HG03108 (cell line): ENCODE measurements at regions not wholly inside any gene's neighbourhood (a gene's known extent, or its start where the extent isn't known, plus 50 kb on each side); places are given as distances from the start of the nearest gene placed in this dataset.

ENCODE experiments used
- ATAC-seq: cut with Tn5 transposase; IDR thresholded peaks from one replicate; pipeline ENCODE4 v1.9.1; 2021; ENCODE audit warnings: moderate library complexity; ENCODE audit not compliant: unreplicated experiment

DNA sequence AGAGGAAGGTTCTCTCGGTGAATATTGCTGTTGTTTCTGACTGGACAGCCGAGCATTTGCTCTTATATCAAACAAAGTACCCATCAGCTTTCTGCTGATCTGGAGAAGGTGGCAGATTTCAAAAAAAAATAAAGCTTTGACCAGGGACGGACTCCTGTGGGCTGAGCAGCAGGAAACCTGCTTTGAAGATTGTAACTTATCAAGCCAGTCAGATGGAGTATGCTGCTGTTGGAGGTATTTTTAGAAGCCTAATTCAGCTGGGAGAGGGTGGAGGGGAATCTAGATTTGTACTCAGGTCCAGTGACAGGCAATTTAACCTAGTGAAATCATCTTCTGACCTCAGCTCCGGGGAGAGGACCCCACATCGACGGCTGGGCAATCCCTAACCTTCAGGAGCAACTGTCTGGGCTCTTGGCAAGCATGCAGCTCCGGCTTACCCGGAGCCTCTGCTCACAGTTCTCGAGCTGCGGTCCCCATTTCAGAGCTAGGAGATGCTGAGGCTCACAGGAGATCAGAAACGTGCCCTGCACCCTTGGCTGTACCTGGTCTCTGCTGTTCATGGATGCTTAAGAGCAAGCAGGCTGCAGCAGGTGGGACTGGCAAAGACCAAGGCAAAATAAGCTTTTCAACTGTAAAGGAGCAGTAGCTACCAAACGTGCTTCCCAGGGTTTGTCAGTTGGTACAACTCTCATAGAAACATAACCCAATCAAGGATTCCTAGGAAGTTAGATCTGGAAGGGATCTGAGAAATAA lies 89.3 kb upstream of the ST8SIA2 start:
- no peak for ATAC-seq

DNA sequence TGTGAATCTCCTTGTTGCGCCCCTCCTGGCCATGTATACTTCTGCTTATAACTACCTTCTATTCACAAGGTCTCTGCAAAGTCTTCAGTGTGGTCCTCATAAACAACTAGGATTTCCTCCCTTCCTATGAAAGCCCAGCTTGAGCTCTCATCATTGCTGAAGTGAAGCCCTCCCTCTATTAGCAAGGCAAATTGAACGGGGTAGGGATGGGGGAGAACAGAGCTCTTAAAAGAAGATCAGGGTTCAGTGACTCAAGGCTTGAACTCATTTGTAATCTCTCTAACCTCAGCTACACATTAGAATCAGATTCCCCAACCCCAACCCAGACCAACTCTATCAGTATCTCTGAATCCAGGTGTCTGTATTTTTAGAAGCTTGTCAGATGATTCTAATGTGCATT lies 88.3 kb upstream of the ST8SIA2 start:
- ATAC-seq, result no peak

DNA sequence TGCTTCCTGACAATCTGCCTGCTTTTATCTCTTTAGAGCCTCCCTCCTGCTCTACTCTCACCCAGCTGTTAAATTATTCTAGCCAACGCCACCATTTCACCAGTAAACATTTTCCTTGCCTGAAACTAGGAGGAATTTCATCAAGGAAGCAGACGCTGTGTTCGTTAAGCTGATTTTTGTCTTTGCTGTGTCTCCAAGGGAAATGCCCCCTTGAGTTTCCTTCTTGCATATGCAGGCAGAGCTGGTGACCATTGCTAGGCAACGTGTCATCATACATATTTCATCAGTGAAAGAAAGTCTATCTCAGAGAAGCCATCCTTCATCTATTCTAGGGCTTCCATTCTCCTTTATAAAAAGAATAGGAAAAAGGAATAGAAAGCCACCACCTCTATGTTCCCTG lies 87.0 kb upstream of the ST8SIA2 start:
- no peak for ATAC-seq

DNA sequence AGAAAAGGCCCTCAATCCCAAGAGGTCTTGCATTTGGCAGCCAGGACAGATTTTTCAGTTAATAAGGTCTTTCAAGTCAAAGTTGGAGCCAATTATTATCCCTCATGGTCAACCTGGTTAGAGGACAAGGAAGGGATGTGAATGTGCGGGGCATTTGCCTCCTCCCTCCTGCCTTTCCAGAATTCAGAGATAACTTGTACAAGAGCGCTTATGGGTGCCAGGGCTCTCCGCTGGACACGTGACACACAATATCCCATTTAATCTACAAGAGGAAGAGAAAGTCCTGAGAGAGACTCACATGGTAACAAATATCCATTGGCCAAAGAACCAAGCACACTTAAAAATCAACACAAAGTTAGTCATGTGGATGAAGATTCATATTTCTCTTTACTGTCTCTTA lies 78.5 kb upstream of the ST8SIA2 start:
- ATAC-seq, result no peak

DNA sequence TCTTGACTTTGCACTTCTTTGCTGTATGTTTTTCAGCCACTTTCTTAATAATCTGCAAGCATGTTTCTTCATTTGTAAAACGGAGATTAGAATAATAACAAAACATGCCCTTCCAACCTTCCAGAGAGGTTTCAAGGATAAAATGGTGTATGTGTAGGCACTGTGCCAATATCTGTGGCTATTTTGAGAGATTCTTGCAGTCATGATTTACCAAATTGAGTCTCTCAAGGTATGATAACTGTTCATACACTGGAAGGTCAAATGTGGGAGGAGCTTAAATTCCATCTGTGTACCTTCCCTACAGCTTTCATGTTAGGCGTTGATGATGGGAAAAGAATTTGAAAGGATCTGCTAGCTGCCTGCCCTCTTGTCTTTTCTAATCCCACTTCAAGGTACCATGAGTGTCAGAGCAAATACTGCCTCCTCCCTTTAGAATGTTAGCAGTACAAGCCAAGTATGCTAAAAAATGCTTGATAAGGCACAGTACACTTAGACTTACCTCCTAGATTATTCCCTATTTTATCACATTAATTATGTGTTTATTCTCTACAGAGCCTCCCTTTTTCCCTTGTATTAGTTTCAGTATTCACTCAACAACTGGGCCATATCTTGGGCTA lies 78.0 kb upstream of the ST8SIA2 start:
- no peak for ATAC-seq

DNA sequence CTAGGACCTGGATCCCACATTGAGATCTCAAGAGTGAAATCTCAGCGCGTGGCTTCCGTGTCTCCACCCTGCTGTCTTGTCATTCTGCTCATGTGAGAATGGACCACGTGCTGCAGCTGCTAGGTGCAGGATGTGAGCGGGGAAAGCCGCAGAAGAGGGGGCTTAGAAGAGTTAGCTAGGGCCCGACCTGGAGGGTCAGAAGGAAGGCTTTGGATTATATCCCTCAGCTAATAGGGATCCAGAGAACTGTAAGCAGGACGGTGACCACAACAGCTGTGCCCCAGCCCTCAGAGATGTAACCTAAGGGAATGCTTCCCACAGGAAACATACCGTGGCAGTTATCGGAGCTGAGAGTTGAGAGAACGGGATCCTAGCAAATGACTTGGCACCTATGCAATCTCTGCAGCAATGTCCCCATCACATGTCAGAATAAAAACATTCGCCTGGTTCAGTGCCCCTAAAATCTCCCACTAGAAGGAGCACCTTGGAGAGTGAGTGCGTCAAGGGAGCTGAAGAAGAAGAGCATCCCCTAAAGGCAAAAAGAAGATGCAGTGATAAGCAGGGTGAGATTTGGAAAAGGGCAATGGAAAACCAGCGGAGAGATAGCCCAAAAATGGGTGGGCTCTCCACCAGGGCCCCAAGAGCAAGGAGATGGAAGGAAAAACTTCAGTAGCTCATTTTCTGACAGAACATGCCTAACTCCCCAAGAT lies 76.9 kb upstream of the ST8SIA2 start:
- no peak for ATAC-seq

DNA sequence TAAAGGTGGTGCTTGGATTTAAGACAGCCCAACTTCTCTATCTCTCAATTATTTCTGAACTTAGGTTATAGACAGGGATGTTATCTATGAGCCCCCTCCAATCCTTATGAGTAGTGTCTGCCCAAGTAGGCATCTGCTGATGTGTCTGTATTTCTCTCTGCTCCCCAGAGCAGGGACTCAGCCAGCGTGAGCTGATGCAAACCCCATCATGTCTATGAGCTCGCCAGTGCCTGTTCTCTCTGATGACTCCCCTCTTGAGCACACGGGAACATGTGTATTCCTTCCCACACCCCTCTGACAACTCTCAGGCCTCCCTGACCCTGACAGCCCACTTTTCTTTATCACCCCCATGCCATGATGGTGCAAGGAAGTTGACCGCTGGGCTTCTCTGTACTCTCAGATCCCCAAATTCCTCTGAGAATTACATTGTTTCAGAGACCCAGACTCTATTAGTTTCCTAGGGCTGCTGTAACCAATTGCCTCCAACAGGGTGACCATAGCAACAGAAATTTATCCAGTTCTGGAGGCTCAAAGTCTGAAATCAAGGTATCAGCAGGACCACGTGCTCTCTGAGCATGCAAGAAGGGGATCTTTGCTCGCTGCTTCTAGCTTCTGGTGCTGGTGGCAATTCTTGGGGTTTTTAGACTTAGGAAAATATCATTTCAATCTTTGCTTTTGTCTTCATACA lies 73.5 kb upstream of the ST8SIA2 start:
- no peak for ATAC-seq

DNA sequence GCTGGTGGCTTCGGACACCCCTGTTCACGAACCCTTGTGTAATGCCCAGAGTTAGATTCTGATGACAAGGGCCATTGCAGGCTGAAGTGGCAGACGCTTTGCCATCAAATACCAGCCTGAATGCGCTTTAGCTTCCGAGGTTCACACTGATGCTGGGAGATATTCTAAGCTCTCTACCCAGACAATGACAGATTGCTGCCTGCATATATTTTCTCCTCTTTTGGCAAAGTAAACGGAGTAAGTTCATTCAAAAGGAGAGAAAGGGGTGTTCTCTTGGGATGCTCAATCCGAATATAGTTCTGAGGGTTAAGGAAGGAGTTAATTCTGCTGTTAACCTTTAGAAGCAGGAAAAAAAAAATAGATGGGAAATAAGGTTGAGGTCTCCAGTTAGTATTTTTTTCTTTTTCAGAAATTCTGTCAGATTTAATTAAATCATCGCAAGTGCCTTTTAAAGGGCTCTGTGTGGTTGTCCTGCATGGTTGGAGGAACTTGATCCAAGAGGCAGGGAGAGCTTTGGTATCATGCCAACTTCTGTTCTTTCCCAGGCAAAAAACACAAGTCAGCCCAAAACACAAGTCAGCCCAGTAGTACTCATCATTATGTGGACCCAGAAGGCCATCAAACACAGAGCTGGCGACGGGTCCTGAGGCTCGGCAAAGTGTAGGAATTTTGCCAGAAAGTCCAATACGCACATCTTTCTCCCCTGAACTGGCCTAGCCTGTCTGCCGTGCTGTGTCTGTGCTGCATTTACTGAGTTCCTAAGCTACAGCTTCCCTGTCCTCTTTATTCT lies 70.9 kb upstream of the ST8SIA2 start:
- ATAC-seq, result no peak

DNA sequence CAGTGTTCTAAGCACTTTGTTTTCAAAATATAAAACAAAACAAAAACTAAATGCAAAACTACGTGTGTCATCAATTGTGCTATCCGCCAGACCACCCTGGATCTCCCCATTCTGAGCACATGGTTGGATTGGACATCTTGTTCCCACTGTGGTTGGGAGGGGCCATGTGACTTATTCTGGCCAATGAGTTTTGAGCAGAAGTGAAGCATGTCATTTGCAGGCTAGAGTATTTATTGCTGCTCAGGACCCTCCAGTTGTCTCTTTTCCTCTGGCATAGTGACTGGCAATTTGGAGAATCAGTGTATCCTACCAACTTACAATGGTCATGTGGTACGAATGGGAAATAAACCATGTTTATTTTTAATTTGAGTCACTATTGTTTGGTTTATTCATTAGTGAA lies 70.2 kb upstream of the ST8SIA2 start:
- no peak for ATAC-seq

DNA sequence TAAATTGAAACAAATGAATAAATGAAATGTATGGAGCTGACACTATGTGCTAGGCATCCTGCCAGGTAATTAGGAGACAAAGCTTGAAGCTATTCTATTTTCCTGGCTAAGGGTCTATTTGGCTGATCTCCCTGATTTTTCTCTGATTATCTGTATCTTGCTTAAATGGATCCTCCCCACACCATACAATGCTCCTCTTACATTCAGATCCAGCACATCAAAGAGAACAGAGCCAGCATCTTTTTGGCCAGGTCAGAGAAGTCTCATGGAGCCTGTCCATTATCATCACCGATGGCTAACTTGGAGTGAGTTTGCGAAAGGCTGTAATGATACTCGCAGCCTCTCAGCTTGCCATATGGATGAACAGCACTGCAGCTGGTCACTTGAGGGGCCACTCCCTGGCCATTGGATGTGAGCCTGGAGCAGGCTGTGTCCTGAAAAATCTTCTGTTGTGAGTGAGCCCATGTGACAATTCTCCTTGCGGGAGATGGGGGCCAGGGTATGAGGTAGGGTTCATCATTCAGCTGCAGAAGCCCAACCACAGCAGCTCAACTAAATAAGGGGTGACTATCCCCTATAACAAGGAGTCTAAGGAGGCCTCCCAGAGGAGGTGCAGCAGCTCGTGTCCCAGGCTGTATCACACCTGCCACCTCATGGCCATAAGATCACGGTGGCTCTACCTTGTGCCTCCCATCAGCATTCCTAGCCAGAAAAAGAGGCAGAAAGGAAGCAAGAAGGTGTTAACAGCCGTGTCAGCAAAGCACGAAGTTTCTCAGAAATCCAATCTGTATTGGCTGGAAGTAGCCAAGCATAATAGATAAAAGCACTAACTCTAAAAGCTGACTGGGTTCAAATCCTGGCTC lies 69.3 kb upstream of the ST8SIA2 start:
- ATAC-seq, result no peak

DNA sequence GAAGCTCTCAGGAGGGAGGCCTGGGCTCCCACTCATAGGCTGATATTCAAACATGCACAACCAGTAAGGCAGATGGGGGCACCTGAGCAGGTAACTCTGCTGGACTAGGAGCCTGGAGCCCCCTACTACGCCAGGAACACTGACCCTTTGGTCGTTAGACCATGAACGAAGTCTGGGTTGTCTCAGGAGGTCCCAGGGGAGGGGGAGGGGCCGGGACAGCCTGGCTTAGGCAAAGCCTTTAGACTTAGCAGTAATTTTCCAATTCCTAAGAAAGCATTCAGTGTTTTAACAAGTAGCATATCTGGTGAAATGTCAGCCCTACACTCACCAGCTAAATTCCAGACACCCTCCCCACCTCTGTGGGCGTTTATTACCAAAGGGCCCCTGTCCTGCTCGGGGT lies 67.4 kb upstream of the ST8SIA2 start:
- ATAC-seq, result no peak

DNA sequence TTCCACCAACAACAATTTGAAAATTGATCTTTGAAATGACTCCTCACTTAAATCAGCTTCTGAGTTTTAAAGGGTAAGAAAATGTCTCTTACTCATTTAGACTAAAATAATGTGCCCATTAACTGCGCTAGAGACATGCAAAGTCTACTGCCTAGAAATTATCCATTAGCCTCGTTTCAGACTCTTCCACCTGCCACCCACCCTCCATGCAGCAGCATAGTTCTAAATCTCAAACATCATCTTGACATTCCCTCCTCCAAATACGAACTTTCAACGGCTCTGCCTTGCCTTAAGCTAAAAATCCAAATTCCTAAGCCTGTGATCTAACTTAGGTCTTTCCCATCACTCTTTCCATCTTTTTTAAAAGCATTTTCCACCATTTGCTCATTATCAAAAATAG lies 66.6 kb upstream of the ST8SIA2 start:
- no peak for ATAC-seq

DNA sequence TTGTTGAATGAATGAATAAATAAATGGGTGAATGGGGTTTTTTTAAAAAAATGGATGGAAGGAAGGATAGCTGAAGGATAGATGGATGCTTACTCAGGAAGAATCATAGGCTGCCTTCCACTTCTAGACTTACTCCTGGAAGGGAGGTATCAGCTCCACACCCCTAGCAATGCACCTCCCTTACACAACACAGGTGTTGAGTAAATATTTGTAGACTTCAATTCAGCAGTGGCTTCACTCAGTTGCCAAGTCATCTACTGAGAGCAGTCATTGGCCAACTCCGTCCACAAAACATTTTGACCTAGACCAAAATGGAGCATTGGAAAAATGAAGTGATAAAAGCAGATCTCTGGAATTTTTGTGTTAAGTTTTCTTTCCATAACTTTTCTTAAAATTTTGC lies 65.5 kb upstream of the ST8SIA2 start:
- no peak for ATAC-seq

DNA sequence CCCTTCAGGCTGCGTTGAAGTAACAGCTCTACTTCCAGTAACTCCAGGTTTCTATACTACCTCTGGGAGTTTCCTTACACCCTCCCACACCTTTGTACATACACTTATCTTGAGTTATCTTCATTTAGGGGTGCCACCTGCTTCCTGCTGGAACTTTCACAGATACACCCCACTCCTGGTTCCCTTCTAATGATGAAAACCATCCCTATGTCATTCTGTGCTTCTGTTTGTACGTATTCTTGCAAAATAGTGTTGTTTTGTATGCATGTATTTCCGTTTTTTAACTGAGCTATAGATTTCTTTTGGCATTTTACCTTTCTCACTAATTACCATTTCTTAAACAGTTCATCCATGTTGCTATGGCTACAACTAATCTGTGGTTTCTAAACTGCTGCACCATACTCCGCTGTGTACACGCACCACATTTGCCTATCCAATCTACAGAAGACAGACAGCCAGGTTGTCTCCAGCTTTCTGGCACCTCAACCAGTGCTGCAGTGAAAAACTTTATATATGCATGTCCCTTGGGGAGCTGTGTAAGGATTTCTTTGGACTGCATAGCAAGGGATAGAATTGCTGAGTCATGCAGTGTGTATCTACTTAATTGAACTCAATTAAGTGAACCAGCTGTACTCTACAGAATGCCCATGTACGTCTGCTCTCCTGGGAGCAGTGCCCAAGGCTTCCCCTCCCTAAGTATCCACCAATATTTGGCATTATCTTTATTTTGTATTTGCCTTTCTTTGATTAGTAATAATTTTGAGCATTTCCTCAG lies 61.4 kb upstream of the ST8SIA2 start:
- no peak for ATAC-seq

- ATAC-seq, result no peak
Measured at GRCh38 chr15:92333709-92334108, 60.0 kb upstream of the ST8SIA2 start.

GRCh38 chr15:92336419-92336987 lies 57.2 kb upstream of the ST8SIA2 start:
- no peak for ATAC-seq

DNA sequence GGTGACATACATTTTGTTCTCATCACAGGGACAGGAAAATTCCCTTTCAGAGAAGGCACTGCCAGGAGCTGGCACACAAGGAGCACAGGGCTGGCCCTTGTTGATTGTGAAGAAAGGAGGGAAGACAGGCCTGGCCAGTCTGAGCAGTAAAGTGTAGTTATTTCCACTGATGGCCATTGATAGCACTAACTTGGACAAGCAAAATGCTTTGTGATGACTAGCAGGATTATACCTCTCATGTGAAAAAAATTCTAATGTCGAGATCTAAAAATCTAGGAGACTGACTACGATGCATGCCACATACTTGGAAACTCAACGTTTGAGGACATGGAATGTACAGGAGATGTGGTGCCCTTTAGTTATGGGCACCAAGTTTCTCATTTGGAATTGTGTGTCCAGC lies 54.3 kb upstream of the ST8SIA2 start:
- no peak for ATAC-seq
